ENCODE measurements at regions not wholly inside any gene's neighbourhood (a gene's known extent, or its start where the extent isn't known, plus 50 kb on each side); places are given as distances from the start of the nearest gene placed in this dataset.

DNA sequence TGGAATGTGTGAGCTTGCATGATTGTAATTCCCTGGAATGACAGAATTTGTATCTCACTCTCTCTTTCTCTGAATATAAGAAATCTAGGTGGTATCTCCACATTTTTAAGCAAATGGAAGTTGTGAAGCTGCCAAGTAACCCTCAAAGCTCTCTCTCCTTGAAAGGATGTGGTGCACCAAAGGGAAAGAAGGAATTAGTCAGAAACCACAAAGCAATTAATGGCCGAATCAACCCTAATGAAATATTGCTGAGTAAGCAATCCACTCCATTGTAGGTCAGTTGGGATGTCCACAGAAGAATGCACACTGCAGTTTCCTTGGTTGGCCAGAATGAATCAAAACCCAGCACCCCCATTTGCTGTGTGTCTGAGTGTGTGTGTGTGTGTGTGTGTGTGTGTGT lies 153.5 kb downstream of the KCNA5 start:
- no peak for DNase-seq

DNA sequence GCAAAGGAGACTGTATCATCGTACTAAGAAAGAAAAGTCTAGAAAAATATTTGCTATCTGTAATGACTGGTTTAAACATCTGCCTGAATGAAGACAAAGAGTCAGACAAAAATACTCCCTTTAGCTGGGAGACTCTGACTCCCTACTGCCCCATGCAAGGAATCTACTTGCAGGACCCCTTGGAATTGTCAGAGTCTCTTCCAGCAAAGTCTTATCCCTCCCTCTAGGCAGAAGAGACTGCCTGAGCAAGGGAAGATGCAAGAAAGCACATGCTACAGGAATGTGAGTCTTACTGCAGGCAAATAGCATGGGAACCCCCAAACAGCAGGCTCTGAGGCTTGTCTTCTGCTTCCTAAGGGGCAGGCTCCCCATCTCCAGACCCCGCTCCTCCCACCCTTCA lies 154.0 kb downstream of the KCNA5 start:
- DNase-seq = no peak

DNA sequence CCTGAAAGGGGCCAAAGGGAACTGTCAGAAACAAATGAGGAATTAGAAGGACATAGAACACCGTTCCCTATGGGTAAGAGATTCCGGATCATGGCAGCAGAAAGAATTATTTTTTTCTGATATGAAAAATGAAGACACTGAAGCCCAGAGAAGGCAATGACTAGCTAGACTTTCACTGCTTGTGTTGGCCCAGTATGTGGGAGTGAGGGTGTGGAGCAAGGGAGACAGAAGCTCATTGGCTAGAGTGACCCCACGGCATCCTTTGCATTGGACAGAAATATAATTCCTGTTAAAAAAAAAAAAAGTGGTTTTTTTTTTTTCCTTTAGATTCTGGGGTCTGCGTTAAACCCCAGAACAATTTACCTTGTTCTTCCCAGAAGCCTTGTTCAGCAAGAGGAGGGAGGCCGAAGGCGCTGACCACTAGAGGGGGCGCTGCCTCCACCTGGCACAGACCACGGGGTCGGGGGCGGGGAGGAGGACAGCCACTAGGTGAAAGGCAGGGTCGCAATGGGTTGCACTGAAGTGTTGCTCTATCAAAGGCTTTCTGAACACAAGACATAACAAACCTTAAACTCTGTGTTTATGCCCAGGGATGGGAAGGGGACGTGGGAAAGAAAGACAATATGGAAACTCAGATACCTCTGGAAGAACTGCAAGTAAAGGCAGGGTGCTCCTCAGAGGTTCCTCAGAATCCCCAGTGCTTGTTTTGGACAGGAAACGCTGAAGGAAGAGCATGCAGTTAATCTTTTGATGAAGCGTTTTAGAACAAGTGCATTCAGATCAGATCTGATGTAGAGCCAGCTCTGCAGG lies 156.8 kb downstream of the KCNA5 start:
- DNase-seq = peak; percentile 56

DNA sequence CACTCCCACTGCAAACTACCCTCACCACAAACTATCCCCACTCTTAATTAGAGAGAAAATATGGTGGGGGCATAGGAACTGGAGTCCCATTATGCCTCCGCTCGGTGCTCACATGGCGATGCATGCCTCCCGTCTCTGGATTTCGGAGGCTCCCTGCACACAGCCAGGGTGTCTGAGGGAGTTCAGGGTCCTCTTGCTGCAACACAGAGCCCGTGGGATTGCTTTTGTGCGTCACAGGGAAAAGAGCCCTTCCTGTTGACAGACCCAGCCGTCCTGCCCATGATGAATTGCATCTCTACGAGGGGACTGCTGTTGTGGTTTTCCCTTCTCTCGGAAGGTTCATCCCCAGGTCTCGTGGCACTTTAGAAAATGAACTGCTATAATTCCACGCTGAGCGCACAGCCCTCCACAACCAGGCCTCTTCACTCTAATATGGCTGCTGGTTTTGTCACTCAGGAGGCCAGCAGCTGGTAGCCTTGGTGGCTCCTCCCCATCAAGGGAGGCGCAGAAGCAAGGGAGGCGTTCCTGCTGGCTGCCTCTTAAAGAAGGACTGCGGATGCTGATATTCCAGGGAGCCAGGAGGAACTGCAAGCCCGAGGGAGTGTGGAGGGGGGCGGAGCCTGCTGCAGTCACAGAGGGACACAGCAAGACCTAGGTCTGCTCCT lies 158.0 kb downstream of the KCNA5 start:
- DNase-seq = peak; percentile 81

DNA sequence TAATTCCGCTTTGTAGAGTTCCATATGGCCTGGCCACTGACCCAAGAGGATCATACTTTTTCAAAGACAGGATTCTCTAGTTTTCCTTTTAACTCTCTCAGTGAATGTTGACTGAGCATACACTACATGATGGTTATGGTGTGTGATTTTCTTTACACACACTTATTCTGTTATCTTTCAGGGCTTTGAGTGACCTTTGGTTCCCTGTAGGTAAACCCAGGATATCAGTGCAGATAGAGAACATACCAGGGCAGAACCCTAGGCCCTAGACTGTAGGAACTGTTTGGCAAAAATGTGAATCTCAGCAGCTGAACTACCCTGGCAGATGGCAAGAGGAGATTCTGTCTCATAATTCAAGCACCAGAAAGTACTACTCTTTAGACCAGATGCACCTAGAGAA lies 159.6 kb downstream of the KCNA5 start:
- no peak for DNase-seq

DNA sequence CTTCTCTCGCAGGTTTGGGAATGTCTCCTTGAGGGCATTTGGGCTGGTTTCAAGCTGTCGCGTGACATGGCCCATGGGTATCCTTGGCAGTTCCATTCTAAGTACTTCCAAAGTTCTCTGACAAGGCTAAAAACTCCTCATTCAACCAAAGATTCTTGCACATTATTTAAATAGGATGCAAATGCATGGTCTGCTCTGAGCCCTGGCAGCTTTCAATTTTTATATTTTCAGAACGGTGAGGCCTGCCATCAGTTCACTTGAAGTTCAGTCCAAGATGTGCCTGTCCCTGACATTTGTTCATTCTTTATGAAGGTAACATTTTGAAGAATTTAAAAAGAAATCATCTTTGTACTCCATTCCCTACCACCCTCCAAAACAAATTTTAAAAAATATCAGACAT lies 160.0 kb downstream of the KCNA5 start:
- DNase-seq = no peak

DNA sequence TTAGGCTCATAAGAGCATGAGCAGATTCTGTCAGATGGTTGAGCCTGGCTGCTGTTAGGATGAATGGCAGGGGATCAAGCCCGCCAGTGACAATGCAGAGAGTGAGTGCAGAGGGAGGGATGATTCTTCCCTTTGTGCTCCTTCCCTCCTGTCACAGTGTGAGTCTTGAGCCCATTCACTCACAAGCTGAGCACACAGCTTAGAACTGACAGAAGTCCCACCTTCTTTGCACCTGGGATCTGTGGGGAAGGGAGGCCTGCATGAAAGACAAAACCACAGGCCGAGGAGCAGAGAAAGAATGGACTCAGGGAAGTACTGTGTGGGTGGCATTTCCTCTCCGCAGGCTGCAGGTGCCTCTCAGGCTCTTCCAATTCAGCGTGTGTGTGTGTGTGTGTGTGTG lies 160.6 kb downstream of the KCNA5 start:
- DNase-seq = no peak

DNA sequence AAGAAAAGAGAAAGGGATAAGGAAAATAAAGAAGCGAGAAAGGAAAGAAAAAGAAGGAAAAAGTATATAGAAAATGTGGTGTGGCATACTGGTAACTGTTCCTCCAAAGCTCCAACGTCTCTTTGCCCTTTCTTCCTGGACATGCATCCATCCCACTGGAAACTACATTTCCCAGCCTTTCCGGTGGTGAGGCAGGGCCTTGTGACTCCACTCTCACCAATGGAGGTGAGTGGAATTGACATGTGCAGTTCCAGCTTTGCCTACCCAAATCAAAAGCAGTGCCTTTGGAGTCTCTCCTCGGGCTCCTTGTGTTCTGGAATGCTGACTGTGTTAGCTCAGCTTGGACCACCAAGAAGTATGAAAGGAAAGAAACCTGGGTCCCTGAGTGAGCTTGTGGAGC lies 161.2 kb downstream of the KCNA5 start:
- DNase-seq = no peak

DNA sequence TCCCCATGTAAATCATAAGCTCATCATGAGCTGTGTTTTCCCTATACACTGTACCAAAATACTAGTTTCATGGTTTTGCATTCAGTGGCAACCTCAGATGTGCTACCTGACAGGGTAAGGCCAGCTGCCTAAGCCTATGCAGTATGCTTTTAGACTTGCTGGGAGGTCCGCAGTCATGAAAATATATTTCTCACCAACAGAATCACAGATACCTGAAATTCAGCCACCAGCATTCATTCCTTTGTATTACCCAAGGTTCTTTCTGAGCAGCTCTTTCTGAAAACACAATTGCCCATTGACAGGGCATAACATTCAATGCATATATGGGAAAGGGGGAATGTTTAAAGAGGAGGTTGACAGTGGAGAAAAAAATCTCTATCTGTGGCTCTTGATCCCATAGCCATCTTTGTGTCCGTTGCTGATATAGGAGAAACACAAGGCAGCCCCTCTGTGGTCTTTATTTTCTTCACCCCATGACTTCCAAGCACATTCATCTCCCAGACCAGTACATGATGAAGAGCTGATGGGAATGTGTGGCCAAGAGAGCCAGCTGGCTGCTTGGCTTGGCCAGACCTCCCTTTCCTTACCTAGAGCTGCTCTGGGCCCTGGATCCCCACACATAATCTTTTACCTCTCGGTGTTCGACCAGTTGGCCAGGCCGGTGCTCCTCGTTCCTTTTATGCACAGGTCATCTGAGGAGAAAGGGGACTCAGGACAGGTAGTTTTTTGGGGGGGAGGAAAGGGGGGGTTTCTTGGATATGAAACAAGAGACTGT lies 162.9 kb downstream of the KCNA5 start:
- DNase-seq = no peak

DNA sequence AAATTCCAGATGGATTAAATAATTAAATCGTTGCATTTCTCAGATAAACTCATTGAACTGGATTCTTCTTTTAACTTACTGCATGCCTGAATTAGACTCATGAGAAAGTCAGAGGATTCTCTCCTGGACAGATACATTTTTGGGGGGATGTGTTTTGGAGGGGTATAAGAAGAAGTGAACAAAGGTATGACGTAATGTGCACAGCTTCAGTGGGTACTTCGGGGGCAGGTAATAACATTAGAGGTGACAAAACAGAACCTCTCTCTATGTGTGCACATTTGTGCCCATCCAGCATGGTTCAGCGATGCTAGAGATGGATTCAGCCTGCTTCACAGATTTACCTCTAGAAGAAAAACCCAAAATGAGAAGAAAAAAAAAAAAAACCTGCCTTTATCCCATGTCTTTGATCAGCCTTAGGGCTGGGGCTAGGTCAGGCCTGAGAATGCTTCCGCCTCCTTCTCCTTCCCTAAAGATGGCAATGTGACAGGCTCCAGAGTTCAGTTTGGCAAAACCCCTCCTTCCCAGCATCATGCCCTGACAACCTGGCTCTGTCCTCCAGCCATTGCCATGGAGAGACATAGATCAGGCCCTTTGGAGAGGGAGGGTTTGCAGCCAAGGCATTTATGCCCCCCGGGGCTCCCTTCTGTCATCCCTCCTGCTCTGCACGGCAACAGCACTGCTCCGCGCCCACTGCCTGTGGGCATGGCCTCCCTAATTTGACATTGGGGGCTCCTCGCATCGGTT lies 166.7 kb downstream of the KCNA5 start:
- no peak for DNase-seq

DNA sequence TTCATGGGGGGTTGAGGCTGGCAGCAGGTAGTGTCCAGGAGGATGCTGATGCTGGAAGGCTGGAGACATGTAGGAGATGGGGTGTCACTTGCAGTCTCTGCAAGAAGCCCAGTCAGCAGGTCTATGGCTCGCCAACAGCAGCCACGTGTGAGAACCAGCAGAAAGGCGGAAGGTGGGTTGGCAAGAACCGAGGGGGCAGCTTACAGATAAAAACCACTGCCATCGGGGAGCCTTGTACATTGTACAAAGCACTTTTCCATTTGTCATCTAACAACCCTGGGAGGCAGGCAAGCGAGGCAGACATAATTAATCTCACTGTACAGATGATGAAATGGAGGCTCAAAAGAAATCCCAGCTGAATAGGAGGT lies 167.2 kb downstream of the KCNA5 start:
- DNase-seq = no peak

DNA sequence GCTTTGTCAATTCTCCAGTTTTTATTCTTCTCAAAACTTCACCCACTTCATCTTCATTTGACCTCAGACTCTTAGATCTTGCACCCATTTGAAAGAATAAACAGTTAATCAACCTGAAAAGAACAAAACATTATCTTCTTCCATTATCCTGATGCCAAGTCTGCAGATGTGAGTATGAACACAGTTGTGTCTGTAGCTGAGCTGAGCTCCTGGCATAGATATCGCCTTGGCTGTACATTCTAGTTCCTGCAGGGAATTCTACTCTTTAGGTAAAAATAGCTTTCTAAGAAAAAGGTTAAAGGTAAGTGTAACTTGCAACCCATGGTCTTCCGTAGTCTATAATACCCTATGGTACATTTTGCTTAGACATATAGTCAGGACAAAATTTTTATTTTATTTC lies 169.7 kb downstream of the KCNA5 start:
- no peak for DNase-seq

DNA sequence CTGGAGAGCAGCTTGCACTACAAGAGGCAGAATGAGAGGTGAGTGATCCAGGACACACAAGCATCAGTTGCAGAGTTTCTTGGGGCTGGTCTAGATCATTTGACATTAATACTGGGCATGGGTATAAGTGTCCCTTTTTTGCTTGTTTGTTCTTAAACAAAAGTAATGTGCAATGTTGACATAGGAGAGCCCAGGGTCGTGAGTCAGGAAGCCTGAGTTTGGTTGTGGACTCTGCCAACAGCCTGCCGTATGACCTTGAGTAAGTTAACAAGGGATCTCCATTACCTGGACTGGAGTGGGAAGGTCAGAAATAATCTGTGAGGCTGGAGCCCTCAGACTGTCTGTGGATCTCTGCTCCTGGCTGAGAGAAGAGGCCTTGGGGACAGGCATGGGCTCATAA lies 170.3 kb downstream of the KCNA5 start:
- DNase-seq = no peak

DNA sequence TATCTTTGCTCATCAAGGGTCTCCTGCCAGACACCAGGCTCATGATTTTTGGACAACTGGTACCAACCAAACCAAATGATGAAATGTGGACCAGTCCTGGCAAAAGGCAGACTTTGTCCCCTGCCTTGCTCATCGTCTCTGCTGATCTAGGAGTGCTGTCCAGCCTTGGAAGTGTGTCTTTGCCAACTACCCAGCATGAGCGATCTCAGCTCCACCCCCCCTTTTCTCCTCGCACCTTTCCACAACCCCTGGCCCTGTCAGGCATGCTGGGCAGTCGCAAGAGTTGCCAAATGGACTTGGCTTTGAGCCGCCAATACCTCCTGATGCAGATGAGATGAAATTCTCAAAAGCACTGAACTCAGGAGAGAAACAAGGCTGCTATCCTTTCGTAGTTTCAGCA lies 174.3 kb downstream of the KCNA5 start:
- no peak for DNase-seq

DNA sequence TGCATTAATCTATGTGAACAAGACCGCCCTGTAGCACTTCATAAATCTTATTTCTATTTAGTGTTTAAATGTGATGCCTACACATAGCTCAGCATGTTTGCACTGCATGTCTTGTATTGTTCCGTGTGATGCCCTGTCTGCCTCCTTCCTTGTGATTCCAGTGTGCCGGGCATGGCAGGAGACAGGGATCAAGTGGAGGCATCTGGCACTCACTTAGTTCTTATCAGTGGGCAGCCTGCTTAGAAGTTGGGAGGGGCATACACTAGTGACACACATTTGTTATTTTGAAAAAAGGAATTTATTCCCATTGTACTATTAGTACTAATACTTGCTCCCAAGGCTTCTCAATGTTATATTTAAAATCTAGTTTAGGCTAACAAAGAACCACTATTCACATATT lies 176.4 kb downstream of the KCNA5 start:
- DNase-seq = no peak

DNA sequence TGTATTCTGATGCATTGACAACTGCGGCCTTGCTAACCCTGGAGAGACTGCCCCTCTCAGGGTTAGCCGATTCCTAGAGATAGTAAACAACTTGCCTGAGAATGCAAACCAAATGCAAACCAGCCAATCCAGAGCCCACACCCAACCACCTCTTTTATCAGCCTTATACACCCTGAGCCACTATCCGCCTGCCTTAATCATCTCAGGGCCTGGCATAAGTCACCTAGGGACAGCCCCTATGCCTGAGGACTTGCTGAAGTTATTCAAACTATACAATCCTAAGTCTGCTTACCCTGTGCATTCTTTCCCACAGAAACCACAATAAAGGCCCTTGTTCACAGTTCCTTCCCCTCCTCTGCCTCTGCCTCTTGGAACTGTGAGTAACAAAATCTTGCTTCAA lies 177.2 kb downstream of the KCNA5 start:
- DNase-seq = peak; percentile 54

DNA sequence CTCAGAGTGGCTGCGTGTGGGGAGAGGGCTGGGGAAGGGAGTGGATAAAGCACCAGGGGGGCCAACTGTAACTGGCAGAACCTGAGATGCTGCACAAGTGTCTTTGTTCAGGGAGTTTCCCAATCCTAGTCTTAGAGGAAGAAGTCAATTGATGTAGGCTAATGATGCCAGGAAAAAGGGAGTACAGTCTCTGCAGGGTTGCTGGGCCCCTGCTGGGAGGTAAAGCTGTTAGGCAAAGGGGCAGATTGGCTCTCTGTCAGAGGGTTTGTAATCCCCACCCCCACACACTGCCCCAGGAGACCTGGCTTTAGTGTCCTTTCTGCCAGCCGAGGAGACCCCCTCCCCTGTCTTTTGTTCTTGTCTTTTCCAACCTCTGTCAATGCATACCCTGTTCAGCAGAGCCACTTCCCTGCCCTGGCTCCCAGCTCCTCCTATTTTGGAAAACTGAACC lies 178.4 kb downstream of the KCNA5 start:
- no peak for DNase-seq

DNA sequence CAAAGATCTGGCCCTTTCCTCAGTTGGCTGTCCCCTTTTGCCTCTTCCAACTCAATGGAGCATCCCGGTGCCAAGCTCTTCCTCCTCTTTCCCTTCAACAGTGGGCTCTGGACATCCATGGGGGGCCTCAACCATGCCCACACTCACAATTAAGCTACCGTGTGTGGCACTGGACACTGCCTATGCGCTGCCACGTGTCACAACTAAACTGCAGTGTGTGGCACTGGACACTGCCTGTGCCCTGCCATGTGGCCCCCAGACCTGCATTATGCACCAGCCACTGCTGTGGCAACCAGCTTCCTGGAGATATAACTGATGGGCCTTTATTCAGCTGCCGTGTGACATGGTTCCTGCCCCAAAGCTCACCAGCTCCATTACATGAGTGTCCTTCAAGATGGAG lies 179.1 kb downstream of the KCNA5 start:
- DNase-seq = no peak

DNA sequence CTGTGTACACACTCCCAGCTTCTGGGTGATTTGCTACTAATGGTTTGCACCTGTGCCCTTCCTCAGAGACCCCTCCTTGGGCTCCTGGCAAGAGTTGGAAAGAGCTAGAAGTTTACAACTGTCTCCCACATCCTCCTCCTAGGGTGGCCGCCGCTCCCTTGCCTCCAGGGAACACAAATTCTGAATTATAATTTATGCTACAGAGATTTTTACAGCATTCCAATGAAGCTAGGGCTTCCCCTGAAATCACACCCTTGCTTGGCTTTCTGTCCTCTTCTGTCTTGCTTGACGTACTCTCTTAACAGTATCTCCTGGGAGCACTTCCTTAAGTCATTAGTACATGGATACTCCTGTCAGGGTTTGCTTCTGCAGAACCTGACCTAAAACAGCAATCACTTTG lies 180.2 kb downstream of the KCNA5 start:
- no peak for DNase-seq

DNA sequence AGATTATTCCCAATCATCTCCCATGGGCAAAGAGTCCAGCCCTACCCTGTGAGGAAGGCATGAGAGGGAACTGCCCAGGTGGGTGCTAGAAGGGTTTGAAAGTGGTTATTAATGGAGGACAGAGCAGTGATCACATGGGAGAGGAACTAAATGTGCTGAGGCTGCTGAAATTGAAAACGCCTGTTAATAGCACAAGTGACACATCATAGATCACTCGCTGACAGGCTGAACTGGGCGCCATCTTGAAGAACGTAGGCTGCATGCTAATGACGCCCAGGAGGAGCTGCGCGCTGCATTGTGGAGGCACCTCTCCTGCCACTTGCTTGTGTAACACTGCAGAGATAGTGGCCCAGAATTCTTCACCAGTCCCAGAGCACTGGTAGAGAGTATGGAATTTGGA lies 182.9 kb downstream of the KCNA5 start:
- DNase-seq = no peak

DNA sequence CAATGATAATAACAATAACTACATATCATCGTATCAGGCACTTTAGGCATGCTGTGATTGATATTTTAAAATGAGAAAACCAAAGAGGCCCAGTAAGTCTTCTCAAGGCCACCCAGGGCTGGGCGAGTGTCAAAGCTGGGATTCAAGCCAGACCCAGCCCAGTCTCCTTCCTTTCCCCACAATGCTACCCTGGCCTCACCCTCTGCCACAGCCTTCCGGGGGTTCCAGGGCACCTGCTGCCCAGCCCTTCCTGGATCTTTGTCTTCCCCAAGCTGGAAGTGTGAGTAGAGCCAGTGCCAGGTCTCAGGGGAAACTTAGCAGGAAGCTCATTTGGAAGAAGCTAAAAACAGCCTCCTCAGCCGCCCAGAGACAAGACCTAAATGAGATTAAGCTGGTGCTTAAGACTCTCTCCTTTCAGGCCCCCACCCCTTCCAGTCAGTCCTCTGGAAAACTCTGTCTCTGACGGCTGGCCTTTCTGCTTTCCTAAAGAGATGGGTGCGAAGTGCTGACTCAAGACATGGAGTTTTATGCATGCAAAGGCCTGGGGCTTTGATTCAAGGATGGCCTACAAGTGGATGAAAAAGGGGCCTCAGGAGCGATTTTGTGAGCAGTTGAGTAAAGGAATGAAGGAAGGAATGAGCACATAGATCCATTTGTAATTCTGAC lies 184.2 kb downstream of the KCNA5 start:
- no peak for DNase-seq

DNA sequence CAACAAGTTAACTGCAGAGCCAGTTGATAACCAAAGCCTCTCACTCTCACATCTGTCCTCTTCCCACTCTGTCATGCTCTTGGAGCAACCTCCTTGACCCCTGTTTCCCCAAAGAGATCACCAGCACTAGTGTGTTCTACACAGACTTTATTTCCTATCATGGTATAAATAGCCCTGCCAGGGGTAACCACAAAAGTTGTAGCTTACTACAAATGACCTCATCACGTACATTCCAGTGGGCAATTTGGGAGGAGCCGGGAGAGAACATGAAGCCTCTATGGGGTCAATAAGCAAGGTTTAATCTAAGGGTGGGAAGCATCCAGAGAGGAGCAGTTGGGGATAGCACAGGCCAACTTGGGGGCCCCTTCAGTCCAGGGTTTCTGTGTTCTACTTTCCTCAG lies 186.5 kb downstream of the KCNA5 start:
- DNase-seq = peak; percentile 70

All from fibroblast of skin of back (primary cell).